Ascending aorta (tissue), 2 donors: ENCODE measurements at regions not wholly inside any gene's neighbourhood (a gene's known extent, or its start where the extent isn't known, plus 50 kb on each side); places are given as distances from the start of the nearest gene placed in this dataset.
A peak's percentile ranks its signal among the peaks of the same experiment; 100 is the strongest.

Source experiments
- DNase-seq, 2 donors: peaks; one replicate each; pipeline ENCODE4 v3.0.0-alpha.2; 2019; ENCODE audit warnings: low spot score in 2 of 2
- H3K27ac ChIP-seq, 2 donors: fragments of 200-600 bp; sonication (generic); one replicate each; pipeline ENCODE4 v1.5.1; 2016 to 2017; ENCODE audit warnings: mild to moderate bottlenecking in 1 of 2
- H3K27me3 ChIP-seq: fragments of 200-600 bp; sonication (generic); one replicate; pipeline ENCODE4 v1.5.1; 2017
- H3K36me3 ChIP-seq, 2 donors: fragments of 200-600 bp; sonication (generic); one replicate each; pipeline ENCODE4 v1.5.1; 2016
- H3K4me1 ChIP-seq, 2 donors: fragments of 200-600 bp; sonication (generic); one replicate each; pipeline ENCODE4 v1.5.1; 2016 to 2017; ENCODE audit warnings: mild to moderate bottlenecking in 1 of 2
- H3K4me3 ChIP-seq, 2 donors: fragments of 200-600 bp; sonication (generic); one replicate each; pipeline ENCODE4 v1.5.1; 2016 to 2017; ENCODE audit warnings: mild to moderate bottlenecking in 1 of 2
- H3K9me3 ChIP-seq, 2 donors: fragments of 200-600 bp; sonication (generic); one replicate each; pipeline ENCODE4 v1.5.1; 2016
- intact Hi-C: fragments of 100-400 bp; cut with DNase I; formaldehyde crosslinking; loops from one replicate; pipeline ENCODE4 v1.15.1; 2023
- TF ChIP-seq, protein P1 (sequence below), 3 experiments: fragments of 200-600 bp in 2 of 3; fragments of 450-650 bp in 1 of 3; sonication (generic) in 2 of 3; IDR thresholded peaks; one replicate each; pipeline ENCODE4 v1.5.1; 2016 to 2019; ENCODE audit warnings: antibody characterized with exemption in 3 of 3, mild to moderate bottlenecking in 1 of 3, moderate library complexity in 1 of 3

DNA sequence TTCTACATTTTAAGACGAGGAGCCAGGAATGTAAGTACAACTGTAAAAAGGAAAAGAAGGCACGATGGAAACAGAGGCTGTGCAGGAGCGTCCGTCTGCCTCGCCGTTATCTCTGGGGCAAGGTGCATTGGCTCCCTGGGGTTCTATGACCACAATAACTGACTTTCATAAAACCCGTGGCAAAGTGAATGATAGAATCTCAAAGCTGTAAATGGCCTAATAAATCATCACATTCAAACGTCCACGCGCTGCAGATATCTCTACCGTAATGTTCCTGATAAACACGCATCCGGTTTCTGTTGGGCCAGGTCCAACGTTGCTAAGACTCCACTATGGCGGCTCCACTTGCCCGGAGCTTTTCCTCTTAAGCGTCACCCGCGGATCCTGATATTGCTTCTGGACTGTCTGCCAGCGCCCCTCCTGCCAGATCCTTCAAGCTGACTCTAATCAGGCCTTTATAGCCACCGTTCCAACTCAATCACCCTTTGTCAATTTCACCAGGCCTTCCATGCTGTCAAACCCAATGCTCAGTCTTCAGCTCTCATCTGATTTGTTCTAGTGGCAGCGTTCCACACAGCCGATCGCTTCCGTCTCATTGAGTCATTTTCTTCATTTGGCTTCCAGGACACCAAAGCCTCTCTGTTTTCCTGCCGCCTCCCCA lies 265.6 kb upstream of the FOXK1 start:
- peaks cover 1 to 2% of the 10 kb centered on the region in 2 donors for H3K9me3 ChIP-seq
- H3K27ac ChIP-seq: no peak overlapping the region
- no peaks in the 10 kb centered on the region for H3K27me3 ChIP-seq
- no peaks in the 10 kb centered on the region for H3K4me1 ChIP-seq
- peak overlapping the region in 1 of 2 donors; percentile 50 for H3K4me3 ChIP-seq
- TF ChIP-seq, protein P1, sequence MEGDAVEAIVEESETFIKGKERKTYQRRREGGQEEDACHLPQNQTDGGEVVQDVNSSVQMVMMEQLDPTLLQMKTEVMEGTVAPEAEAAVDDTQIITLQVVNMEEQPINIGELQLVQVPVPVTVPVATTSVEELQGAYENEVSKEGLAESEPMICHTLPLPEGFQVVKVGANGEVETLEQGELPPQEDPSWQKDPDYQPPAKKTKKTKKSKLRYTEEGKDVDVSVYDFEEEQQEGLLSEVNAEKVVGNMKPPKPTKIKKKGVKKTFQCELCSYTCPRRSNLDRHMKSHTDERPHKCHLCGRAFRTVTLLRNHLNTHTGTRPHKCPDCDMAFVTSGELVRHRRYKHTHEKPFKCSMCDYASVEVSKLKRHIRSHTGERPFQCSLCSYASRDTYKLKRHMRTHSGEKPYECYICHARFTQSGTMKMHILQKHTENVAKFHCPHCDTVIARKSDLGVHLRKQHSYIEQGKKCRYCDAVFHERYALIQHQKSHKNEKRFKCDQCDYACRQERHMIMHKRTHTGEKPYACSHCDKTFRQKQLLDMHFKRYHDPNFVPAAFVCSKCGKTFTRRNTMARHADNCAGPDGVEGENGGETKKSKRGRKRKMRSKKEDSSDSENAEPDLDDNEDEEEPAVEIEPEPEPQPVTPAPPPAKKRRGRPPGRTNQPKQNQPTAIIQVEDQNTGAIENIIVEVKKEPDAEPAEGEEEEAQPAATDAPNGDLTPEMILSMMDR (IDR thresholded peaks at IDR 0.05): no peak
- intact Hi-C loops: no loop called here
- H3K36me3 ChIP-seq: no peaks in the 10 kb centered on the region
- DNase-seq: no peak

DNA sequence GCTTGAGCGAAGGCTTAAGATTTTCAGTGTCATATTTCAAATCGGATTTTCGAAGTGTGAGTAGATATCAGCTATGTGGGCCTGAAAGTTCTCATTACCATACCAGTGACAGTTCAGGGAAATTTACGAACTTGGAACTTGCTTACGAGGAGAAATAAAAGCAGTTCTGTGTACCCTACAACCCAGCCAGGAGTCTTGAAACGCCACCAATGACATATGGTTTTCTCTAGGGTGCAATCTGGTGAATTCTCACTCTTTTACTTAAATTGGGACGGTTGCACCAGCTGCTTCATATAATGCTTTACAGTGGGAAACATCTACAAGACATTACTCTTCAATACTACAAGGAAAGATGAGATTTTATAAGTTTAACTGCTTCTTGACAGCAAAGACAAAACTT lies 253.6 kb upstream of the FOXK1 start:
- Histone ChIP-seq H3K4me1 (no peaks in the 10 kb centered on the region), H3K27me3 (no peaks in the 10 kb centered on the region), H3K4me3 (no peak overlapping the region), H3K9me3 (no peaks in the 10 kb centered on the region), H3K36me3 (no peaks in the 10 kb centered on the region), H3K27ac (no peak overlapping the region)
- DNase-seq: no peak
- TF ChIP-seq, protein P1 (IDR thresholded peaks at IDR 0.05): no peak
- intact Hi-C loops: no loop called here

DNA sequence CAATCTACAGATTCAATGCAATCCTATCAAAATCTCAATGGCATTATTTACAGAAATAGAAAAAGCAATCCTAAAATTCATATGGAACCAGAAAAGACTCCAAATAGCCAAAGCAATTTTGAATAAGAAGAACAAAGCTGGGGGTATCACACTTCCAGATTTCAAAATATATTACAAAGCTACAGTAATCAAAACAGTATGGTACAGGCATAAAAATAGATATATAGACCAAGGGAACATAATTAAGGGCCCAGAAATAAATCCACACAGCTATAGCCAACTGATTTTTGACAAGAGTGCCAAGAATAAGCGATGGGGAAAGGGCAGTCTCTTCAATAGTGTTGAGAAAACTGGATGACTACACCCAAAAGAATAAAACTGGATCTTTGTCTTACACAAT lies 251.9 kb upstream of the FOXK1 start:
- H3K4me3 ChIP-seq: no peak overlapping the region
- DNase-seq: no peak
- no peak overlapping the region for H3K27ac ChIP-seq
- no peaks in the 10 kb centered on the region for H3K9me3 ChIP-seq
- H3K36me3 ChIP-seq: no peaks in the 10 kb centered on the region
- H3K27me3 ChIP-seq: no peaks in the 10 kb centered on the region
- TF ChIP-seq, protein P1 (IDR thresholded peaks at IDR 0.05): no peak
- no peaks in the 10 kb centered on the region for H3K4me1 ChIP-seq
- intact Hi-C loops: no loop called here

DNA sequence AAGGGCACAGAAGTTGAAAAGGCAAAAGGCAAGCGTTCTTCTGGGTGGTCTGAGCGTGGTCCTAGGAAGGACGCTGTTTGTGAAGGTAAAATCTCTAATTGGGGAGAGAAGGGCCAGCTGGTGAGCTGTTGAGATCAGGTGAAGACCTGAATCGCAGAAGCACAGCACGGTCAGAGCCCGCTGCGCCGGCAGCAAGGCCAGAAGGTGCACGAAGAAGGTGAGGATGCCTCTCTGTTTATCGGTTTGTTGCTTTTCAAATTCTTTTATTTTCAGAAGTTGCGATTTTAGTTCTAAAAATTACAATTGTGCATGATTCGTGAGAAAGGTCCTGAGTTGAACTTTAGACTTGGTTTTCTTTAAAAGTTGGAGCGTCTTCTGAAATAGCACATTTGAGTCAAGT lies 247.8 kb upstream of the FOXK1 start:
- no peak for DNase-seq
- Histone ChIP-seq H3K27me3 (no peaks in the 10 kb centered on the region), H3K9me3 (no peaks in the 10 kb centered on the region), H3K4me1 (no peaks in the 10 kb centered on the region), H3K27ac (no peak overlapping the region), H3K36me3 (no peaks in the 10 kb centered on the region), H3K4me3 (no peak overlapping the region)
- TF ChIP-seq, protein P1 (IDR thresholded peaks at IDR 0.05): no peak
- intact Hi-C loops: no loop called here

DNA sequence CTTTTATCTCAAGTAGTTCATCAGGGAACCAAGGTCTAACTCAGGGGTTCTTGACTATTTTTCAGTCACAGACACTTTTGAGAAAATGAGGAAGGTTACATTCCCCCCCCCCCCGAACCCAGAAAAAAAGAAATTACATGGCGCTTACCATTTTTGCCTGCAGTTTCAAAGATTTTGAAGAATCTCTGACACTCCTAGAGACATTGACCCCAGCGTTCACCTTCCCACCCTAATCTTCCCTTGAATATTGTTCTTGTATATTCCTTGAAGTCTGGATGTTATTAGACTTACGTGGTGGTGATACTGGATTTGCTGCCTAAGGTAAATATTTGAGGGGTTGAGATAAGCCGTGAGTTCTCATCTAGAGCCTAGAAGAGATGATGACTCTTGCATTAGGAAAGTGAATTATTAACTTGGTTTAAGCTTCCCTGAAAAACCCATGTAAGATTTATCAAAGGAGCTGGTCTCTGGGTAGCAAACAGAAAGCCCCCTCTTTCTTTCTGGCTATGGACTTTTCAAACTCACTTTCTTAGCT lies 245.7 kb upstream of the FOXK1 start:
- Histone ChIP-seq H3K9me3 (no peaks in the 10 kb centered on the region), H3K27ac (no peak overlapping the region), H3K36me3 (no peaks in the 10 kb centered on the region), H3K27me3 (no peaks in the 10 kb centered on the region), H3K4me3 (no peak overlapping the region), H3K4me1 (no peaks in the 10 kb centered on the region)
- no peak for DNase-seq
- TF ChIP-seq, protein P1 (IDR thresholded peaks at IDR 0.05): no peak
- intact Hi-C loops: no loop called here
